ENCODE measurements at regions not wholly inside any gene's neighbourhood (a gene's known extent, or its start where the extent isn't known, plus 50 kb on each side); places are given as distances from the start of the nearest gene placed in this dataset.

- Histone ChIP-seq H3K4me3 (no peak overlapping the region), H3K27ac (no peak overlapping the region), H3K36me3 (no peaks in the 10 kb centered on the region), H3K4me1 (no peaks in the 10 kb centered on the region), H3K27me3 (no peaks in the 10 kb centered on the region), H3K9me3 (no peaks in the 10 kb centered on the region)
- intact Hi-C loops (cut with DNase I; ENCODE audit: low total_unique reads), result no loop called here
- TF ChIP-seq CTCF (IDR thresholded peaks at IDR 0.05) (no peak), POLR2A (IDR thresholded peaks at IDR 0.05) (no peak)
- no peak for DNase-seq
Observed at GRCh38 chr11:42772886-42773285, 538.9 kb upstream of the API5 start.

- no peaks in the 10 kb centered on the region for H3K27me3 ChIP-seq
- no peak overlapping the region for H3K27ac ChIP-seq
- DNase-seq, result no peak
- no peaks in the 10 kb centered on the region for H3K36me3 ChIP-seq
- no peaks in the 10 kb centered on the region for H3K4me1 ChIP-seq
- H3K4me3 ChIP-seq, result no peak overlapping the region
- TF ChIP-seq CTCF (IDR thresholded peaks at IDR 0.05), result no peak
- TF ChIP-seq POLR2A (IDR thresholded peaks at IDR 0.05), result no peak
- H3K9me3 ChIP-seq, result no peaks in the 10 kb centered on the region
- intact Hi-C loops (cut with DNase I; ENCODE audit: low total_unique reads), result no loop called here
Observed at GRCh38 chr11:42773729-42774128, 538.1 kb upstream of the API5 start.

GRCh38 chr11:42774567-42774966 lies 537.2 kb upstream of the API5 start:
- Histone ChIP-seq H3K4me3 (no peak overlapping the region), H3K9me3 (no peaks in the 10 kb centered on the region), H3K36me3 (no peaks in the 10 kb centered on the region), H3K27me3 (no peaks in the 10 kb centered on the region), H3K27ac (no peak overlapping the region), H3K4me1 (no peaks in the 10 kb centered on the region)
- TF ChIP-seq CTCF (IDR thresholded peaks at IDR 0.05) (no peak), POLR2A (IDR thresholded peaks at IDR 0.05) (no peak)
- intact Hi-C loops (cut with DNase I; ENCODE audit: low total_unique reads), result no loop called here
- DNase-seq, result no peak

- Histone ChIP-seq H3K9me3 (no peaks in the 10 kb centered on the region), H3K4me1 (no peaks in the 10 kb centered on the region), H3K27ac (no peak overlapping the region), H3K36me3 (no peaks in the 10 kb centered on the region), H3K27me3 (no peaks in the 10 kb centered on the region), H3K4me3 (no peak overlapping the region)
- intact Hi-C loops (cut with DNase I; ENCODE audit: low total_unique reads), result no loop called here
- no peak for DNase-seq
- no peak for TF ChIP-seq POLR2A (IDR thresholded peaks at IDR 0.05)
- TF ChIP-seq CTCF (IDR thresholded peaks at IDR 0.05), result no peak
Observed at GRCh38 chr11:42777776-42778175, 534.0 kb upstream of the API5 start.

- Histone ChIP-seq H3K27ac (no peak overlapping the region), H3K36me3 (no peaks in the 10 kb centered on the region), H3K4me1 (no peaks in the 10 kb centered on the region), H3K27me3 (no peaks in the 10 kb centered on the region), H3K9me3 (no peaks in the 10 kb centered on the region), H3K4me3 (no peak overlapping the region)
- intact Hi-C loops (cut with DNase I; ENCODE audit: low total_unique reads), result no loop called here
- no peak for DNase-seq
- TF ChIP-seq CTCF (IDR thresholded peaks at IDR 0.05) (no peak), POLR2A (IDR thresholded peaks at IDR 0.05) (no peak)
Observed at GRCh38 chr11:42778193-42778592, 533.6 kb upstream of the API5 start.

All from uterus (tissue), 3 donors.